ENCODE measurements at regions not wholly inside any gene's neighbourhood (a gene's known extent, or its start where the extent isn't known, plus 50 kb on each side); places are given as distances from the start of the nearest gene placed in this dataset.
A peak's percentile ranks its signal among the peaks of the same experiment; 100 is the strongest.

- no peak for DNase-seq
These were observed 75.5 kb upstream of the STARD3NL start for GRCh38 chr7:38102507-38102906.

- DNase-seq = peak; percentile 12
These were observed 72.1 kb upstream of the STARD3NL start for GRCh38 chr7:38105874-38106483.

GRCh38 chr7:38107486-38107893, 70.6 kb upstream of the STARD3NL start:
- peak; percentile 74 for DNase-seq

- DNase-seq = no peak
These were observed 66.0 kb upstream of the STARD3NL start for GRCh38 chr7:38112075-38112474.

GRCh38 chr7:38120076-38120475, 58.0 kb upstream of the STARD3NL start:
- no peak for DNase-seq

- DNase-seq = no peak
These were observed 55.5 kb upstream of the STARD3NL start for GRCh38 chr7:38122501-38122900.

GRCh38 chr7:38123494-38123893, 54.6 kb upstream of the STARD3NL start:
- no peak for DNase-seq

- no peak for DNase-seq
These were observed 50.5 kb upstream of the STARD3NL start for GRCh38 chr7:38127216-38128207.

Measured in NCI-H1092 (cell line).